ENCODE measurements at regions not wholly inside any gene's neighbourhood (a gene's known extent, or its start where the extent isn't known, plus 50 kb on each side); places are given as distances from the start of the nearest gene placed in this dataset.

- Histone ChIP-seq H3K9me3 (ENCODE audit: insufficient read depth in 2 of 2, low read depth in 1 of 2, low read length in 1 of 2) (no peaks in the 10 kb centered on the region), H3K14ac (ENCODE audit: insufficient read length) (no peak overlapping the region), H3K9ac (replicated peaks in 1 of 4; ENCODE audit: extremely low read depth in 1 of 4, low read depth in 3 of 4, low read length in 3 of 4) (no peak overlapping the region), H3K23ac (ENCODE audit: insufficient read length) (no peak overlapping the region), H4K91ac (replicated peaks; ENCODE audit: insufficient read length, low read length) (no peak overlapping the region), H3K79me2 (ENCODE audit: control insufficient read depth in 1 of 2, insufficient read depth in 2 of 2, low read length in 2 of 2) (no peaks in the 10 kb centered on the region), H3K18ac (ENCODE audit: extremely low read depth, low read length) (no peak overlapping the region), H3K56ac (replicated peaks; ENCODE audit: insufficient read length, low read depth, low read length) (no peak overlapping the region), H2AFZ (ENCODE audit: low read length) (no peak overlapping the region), H3K4ac (replicated peaks; ENCODE audit: insufficient read length, low read depth, low read length) (no peak overlapping the region), H3K79me1 (ENCODE audit: low read depth, low read length) (no peaks in the 10 kb centered on the region), H4K5ac (ENCODE audit: insufficient read length, low read depth, low read length) (no peak overlapping the region), H3K4me2 (ENCODE audit: insufficient read depth in 1 of 2, low read depth in 2 of 2, low read length in 2 of 2) (no peak overlapping the region), H2BK20ac (ENCODE audit: low read length) (no peak overlapping the region), H4K20me1 (replicated peaks in 1 of 2; ENCODE audit: control insufficient read depth in 1 of 2, insufficient read depth in 2 of 2, low read length in 2 of 2) (no peaks in the 10 kb centered on the region), H2BK120ac (replicated peaks; ENCODE audit: low read depth, low read length) (no peak overlapping the region), H3K4me3 (ENCODE audit: extremely low read depth in 1 of 4, insufficient read depth in 2 of 4, low read depth in 3 of 4, low read length in 4 of 4) (no peak overlapping the region), H2AK5ac (ENCODE audit: low read depth, low read length) (no peak overlapping the region), H3K27ac (ENCODE audit: low read depth, low read length) (no peak overlapping the region), H2BK12ac (ENCODE audit: low read depth, low read length) (no peak overlapping the region), H3K4me1 (replicated peaks in 1 of 4; ENCODE audit: control insufficient read depth in 3 of 4, insufficient read depth in 4 of 4, low read length in 3 of 4) (peaks cover 0 to under 1% (median 0%) of the 10 kb centered on the region in 4 experiments; a peak in 2 of 7 replicates), H2BK5ac (ENCODE audit: low read depth, low read length) (no peak overlapping the region), H2BK15ac (ENCODE audit: low read length) (no peak overlapping the region), H3K27me3 (replicated peaks in 1 of 4; ENCODE audit: control insufficient read depth in 3 of 4, extremely low read depth in 1 of 4, insufficient read depth in 3 of 4, low read length in 3 of 4) (no peaks in the 10 kb centered on the region), H3K36me3 (ENCODE audit: control insufficient read depth in 2 of 4, insufficient read depth in 4 of 4, low read length in 3 of 4) (no peaks in the 10 kb centered on the region), H4K8ac (ENCODE audit: extremely low read depth, insufficient read depth, low read length) (no peak overlapping the region), H3K23me2 (ENCODE audit: low read depth, low read length) (no peaks in the 10 kb centered on the region)
- TF ChIP-seq KDM5A (IDR thresholded peaks at IDR 0.05; ENCODE audit: low read length) (no peak), SUZ12 (IDR thresholded peaks at IDR 0.05; ENCODE audit: low read length) (no peak), USF2 (IDR thresholded peaks at IDR 0.05; ENCODE audit: low read length) (no peak), SIX5 (IDR thresholded peaks at IDR 0.05; ENCODE audit: low read depth, low read length) (no peak), PHF8 (conservative IDR thresholded peaks at IDR 0.05; ENCODE audit: low read depth, low read length) (no peak)
- ChIA-PET POLR2A (ENCODE audit: partially characterized antibody) (no interaction called here), CTCF (ENCODE audit: partially characterized antibody) (no interaction called here)
- DNase-seq (ENCODE audit: low read depth in 1 of 2, low spot score in 2 of 2) (no peak), FAIRE-seq (no peak)
- WGBS, 2 experiments (ENCODE audit: extremely low coverage in 1 of 2, insufficient coverage in 1 of 2, insufficient read length in 1 of 2, insufficient replicate concordance in 2 of 2, low coverage in 1 of 2, low lambda C conversion rate in 2 of 2, missing lambda C conversion rate in 1 of 2): 88% methylated on average over 4 of the region's 4 CpGs; no CpG with 5 or more reads in 1 of the 2 experiments
These were observed 150.3 kb upstream of the FAM9B start for GRCh38 chrX:9184211-9184610.
